ENCODE measurements at regions not wholly inside any gene's neighbourhood (a gene's known extent, or its start where the extent isn't known, plus 50 kb on each side); places are given as distances from the start of the nearest gene placed in this dataset.
"Not testable (repeated sequence)": the region's sequence is repeated elsewhere in the genome, so short reads cannot be mapped to it uniquely, and the experiment has no call there.

DNA sequence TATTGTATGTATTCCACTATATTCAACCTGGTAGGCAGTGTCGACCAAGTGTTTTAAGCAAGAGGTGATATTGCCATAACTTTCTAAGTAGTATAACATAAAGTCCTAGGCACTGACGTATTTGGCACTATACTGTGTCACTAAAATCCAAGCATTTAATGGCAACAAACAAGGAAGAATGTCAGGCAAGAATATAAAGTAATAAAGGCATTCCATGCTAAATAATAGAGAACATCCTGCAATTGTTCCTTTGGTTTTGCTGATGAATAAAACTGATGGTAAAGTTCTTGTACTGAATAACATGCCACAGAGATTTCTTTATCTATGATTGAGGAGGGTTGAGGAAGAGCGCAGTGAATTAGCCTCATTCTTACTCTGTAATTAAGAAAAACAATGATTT is 256.9 kb downstream of the HINT1 start:
- H3K9ac ChIP-seq (ENCODE audit: insufficient read depth, low read length, poor library complexity, severe bottlenecking): no peak overlapping the region
- H3K27ac ChIP-seq (ENCODE audit: low read depth in 1 of 2, low read length in 2 of 2): no peak overlapping the region
- no peak overlapping the region for H3K4me3 Mint-ChIP-seq
- H3K4me2 ChIP-seq (replicated peaks; ENCODE audit: extremely low read depth, low read length, poor library complexity, severe bottlenecking): no peak overlapping the region
- no peaks in the 10 kb centered on the region for H3K9me3 ChIP-seq (replicated peaks in 1 of 2; ENCODE audit: control insufficient read depth in 1 of 2, insufficient read depth in 1 of 2, low read length in 2 of 2)
- 100% methylated on average over 1 of the region's 3 CpGs for WGBS (ENCODE audit: insufficient coverage)
- H3K9me3 Mint-ChIP-seq: peaks cover 0 to 7% (median 3%) of the 10 kb centered on the region in 7 donors
- peaks cover 0 to 2% (median 0%) of the 10 kb centered on the region in 3 donors for H3K27me3 Mint-ChIP-seq (ENCODE audit: low read depth in 3 of 3)
- intact Hi-C loops (cut with micrococcal nuclease): no loop called here
- H3K36me3 ChIP-seq (replicated peaks in 1 of 2; ENCODE audit: control insufficient read depth in 1 of 2, insufficient read depth in 2 of 2, low read length in 2 of 2): no peaks in the 10 kb centered on the region
- DNase-seq: no peak
- no peaks in the 10 kb centered on the region for H3K4me1 Mint-ChIP-seq
- H3K79me2 ChIP-seq (ENCODE audit: insufficient read depth, low read length): no peaks in the 10 kb centered on the region
- H3K27me3 ChIP-seq (ENCODE audit: control insufficient read depth in 2 of 2, insufficient read depth in 2 of 2, low read length in 2 of 2): no peaks in the 10 kb centered on the region
- TF ChIP-seq, protein P1, sequence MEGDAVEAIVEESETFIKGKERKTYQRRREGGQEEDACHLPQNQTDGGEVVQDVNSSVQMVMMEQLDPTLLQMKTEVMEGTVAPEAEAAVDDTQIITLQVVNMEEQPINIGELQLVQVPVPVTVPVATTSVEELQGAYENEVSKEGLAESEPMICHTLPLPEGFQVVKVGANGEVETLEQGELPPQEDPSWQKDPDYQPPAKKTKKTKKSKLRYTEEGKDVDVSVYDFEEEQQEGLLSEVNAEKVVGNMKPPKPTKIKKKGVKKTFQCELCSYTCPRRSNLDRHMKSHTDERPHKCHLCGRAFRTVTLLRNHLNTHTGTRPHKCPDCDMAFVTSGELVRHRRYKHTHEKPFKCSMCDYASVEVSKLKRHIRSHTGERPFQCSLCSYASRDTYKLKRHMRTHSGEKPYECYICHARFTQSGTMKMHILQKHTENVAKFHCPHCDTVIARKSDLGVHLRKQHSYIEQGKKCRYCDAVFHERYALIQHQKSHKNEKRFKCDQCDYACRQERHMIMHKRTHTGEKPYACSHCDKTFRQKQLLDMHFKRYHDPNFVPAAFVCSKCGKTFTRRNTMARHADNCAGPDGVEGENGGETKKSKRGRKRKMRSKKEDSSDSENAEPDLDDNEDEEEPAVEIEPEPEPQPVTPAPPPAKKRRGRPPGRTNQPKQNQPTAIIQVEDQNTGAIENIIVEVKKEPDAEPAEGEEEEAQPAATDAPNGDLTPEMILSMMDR (IDR thresholded peaks at IDR 0.05): no peak
- H3K36me3 Mint-ChIP-seq: no peaks in the 10 kb centered on the region
- no peak overlapping the region for H3K4me3 ChIP-seq (replicated peaks in 1 of 3; ENCODE audit: low read depth in 2 of 3, low read length in 3 of 3)
- H3K4me1 ChIP-seq (ENCODE audit: control insufficient read depth in 1 of 2, insufficient read depth in 2 of 2, low read length in 2 of 2): no peaks in the 10 kb centered on the region
- no peak overlapping the region for H2AFZ ChIP-seq (ENCODE audit: insufficient read depth, low read depth, low read length, poor library complexity, severe bottlenecking)
- no peak overlapping the region for H3K27ac Mint-ChIP-seq
- H4K20me1 ChIP-seq (ENCODE audit: insufficient read depth, low read length): no peaks in the 10 kb centered on the region

GRCh38 chr5:130897537-130898195 is 267.4 kb downstream of the HINT1 start:
- H3K27me3 ChIP-seq (ENCODE audit: control insufficient read depth in 2 of 2, insufficient read depth in 2 of 2, low read length in 2 of 2); H3K4me1 ChIP-seq (ENCODE audit: control insufficient read depth in 1 of 2, insufficient read depth in 2 of 2, low read length in 2 of 2); H3K4me3 ChIP-seq (replicated peaks in 1 of 3; ENCODE audit: low read depth in 2 of 3, low read length in 3 of 3); H3K4me3 Mint-ChIP-seq; H3K36me3 Mint-ChIP-seq; H3K9ac ChIP-seq (ENCODE audit: insufficient read depth, low read length, poor library complexity, severe bottlenecking); intact Hi-C loops (cut with micrococcal nuclease); H3K4me2 ChIP-seq (replicated peaks; ENCODE audit: extremely low read depth, low read length, poor library complexity, severe bottlenecking); DNase-seq; H4K20me1 ChIP-seq (ENCODE audit: insufficient read depth, low read length); H2AFZ ChIP-seq (ENCODE audit: insufficient read depth, low read depth, low read length, poor library complexity, severe bottlenecking); H3K79me2 ChIP-seq (ENCODE audit: insufficient read depth, low read length); H3K9me3 ChIP-seq (replicated peaks in 1 of 2; ENCODE audit: control insufficient read depth in 1 of 2, insufficient read depth in 1 of 2, low read length in 2 of 2); H3K36me3 ChIP-seq (replicated peaks in 1 of 2; ENCODE audit: control insufficient read depth in 1 of 2, insufficient read depth in 2 of 2, low read length in 2 of 2); H3K27me3 Mint-ChIP-seq (ENCODE audit: low read depth in 3 of 3); H3K27ac ChIP-seq (ENCODE audit: low read depth in 1 of 2, low read length in 2 of 2); H3K4me1 Mint-ChIP-seq; H3K27ac Mint-ChIP-seq: not testable (repeated sequence)
- 89% methylated on average over 22 of the region's 24 CpGs for WGBS (ENCODE audit: insufficient coverage)
- peaks cover 2 to 21% (median 10%) of the 10 kb centered on the region in 7 donors for H3K9me3 Mint-ChIP-seq

DNA sequence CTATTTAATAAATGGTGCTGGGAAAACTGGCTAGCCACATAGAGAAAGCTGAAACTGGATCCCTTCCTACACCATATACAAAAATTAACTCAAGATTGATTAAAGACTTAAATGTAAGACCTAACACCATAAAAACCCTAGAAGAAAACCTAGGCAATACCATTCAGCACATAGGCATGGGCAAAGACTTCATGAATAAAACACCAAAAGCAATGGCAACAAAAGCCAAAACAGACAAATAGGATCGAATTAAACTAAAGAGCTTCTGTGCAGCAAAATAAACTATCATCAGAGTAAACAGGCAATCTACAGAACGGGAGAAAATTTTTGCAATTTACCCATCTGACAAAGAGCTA is 267.9 kb downstream of the HINT1 start:
- H3K9me3 ChIP-seq (replicated peaks in 1 of 2; ENCODE audit: control insufficient read depth in 1 of 2, insufficient read depth in 1 of 2, low read length in 2 of 2); H3K4me3 ChIP-seq (replicated peaks in 1 of 3; ENCODE audit: low read depth in 2 of 3, low read length in 3 of 3); H3K36me3 ChIP-seq (replicated peaks in 1 of 2; ENCODE audit: control insufficient read depth in 1 of 2, insufficient read depth in 2 of 2, low read length in 2 of 2); H3K79me2 ChIP-seq (ENCODE audit: insufficient read depth, low read length); H4K20me1 ChIP-seq (ENCODE audit: insufficient read depth, low read length); H3K27me3 ChIP-seq (ENCODE audit: control insufficient read depth in 2 of 2, insufficient read depth in 2 of 2, low read length in 2 of 2); H2AFZ ChIP-seq (ENCODE audit: insufficient read depth, low read depth, low read length, poor library complexity, severe bottlenecking); H3K9ac ChIP-seq (ENCODE audit: insufficient read depth, low read length, poor library complexity, severe bottlenecking); H3K36me3 Mint-ChIP-seq; H3K4me1 Mint-ChIP-seq; H3K4me1 ChIP-seq (ENCODE audit: control insufficient read depth in 1 of 2, insufficient read depth in 2 of 2, low read length in 2 of 2); H3K4me2 ChIP-seq (replicated peaks; ENCODE audit: extremely low read depth, low read length, poor library complexity, severe bottlenecking); H3K4me3 Mint-ChIP-seq; intact Hi-C loops (cut with micrococcal nuclease); H3K27ac Mint-ChIP-seq; DNase-seq; H3K27me3 Mint-ChIP-seq (ENCODE audit: low read depth in 3 of 3); H3K27ac ChIP-seq (ENCODE audit: low read depth in 1 of 2, low read length in 2 of 2): not testable (repeated sequence)
- H3K9me3 Mint-ChIP-seq: peaks cover 2 to 19% (median 10%) of the 10 kb centered on the region in 7 donors
- WGBS (ENCODE audit: insufficient coverage): 90% methylated on average over 1 of the region's 2 CpGs
